Stimulated activated CD4-positive, alpha-beta T cell treated with anti-CD3 and anti-CD28 coated beads, Interleukin-1b, Interleukin-23, amount 100 ng/mL, for 24 hours (primary cell): ENCODE measurements at regions not wholly inside any gene's neighbourhood (a gene's known extent, or its start where the extent isn't known, plus 50 kb on each side); places are given as distances from the start of the nearest gene placed in this dataset.

Experiments
- DNase-seq, 4 experiments: peaks; one replicate each; pipeline ENCODE4 v3.0.0-alpha.2; 2020; ENCODE audit warnings: low read depth in 4 of 4, low spot score in 1 of 4

GRCh38 chr4:138964716-138965426 is 50.7 kb upstream of the NOCT start:
- DNase-seq: no peak

GRCh38 chr4:138963412-138963811 is 52.2 kb upstream of the NOCT start:
- DNase-seq: no peak

DNA sequence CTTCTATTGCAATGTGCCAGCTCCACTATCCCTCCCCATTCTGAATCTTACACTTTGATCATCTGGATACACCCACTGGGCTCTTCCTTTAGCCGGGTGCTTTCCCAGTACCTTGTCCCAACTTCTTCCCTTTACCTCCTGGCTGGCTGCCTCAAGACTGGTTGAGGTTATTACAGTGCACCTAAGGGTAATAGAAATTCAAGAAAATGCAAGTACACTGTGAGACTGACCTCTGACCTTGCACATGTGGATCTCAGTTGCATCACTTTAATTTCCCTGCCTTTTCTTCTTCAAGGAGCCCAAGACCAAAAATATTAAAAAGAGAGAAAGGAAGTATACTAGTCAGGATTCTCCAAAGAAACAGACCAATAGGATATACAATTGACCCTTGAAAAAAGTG is 53.9 kb upstream of the NOCT start:
- no peak for DNase-seq

DNA sequence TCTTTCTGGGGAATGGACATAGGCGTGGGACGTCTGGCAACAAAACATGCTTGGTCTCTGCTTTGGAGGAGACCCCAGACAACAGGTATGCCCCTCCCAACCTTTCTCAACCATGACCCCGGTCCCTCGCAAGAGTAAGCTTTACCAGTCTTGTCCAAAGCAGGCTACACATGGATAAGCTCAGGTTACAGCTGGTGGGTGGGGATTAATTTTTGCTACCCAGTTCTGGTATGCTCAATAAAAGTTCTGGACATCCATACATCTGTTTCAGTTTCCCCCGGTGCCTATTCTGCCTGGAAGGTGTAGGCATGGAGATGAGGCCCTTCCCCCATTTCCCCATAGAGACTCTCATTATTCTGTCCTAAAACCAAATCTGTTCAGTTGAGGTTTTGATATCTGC is 54.5 kb upstream of the NOCT start:
- no peak for DNase-seq

DNA sequence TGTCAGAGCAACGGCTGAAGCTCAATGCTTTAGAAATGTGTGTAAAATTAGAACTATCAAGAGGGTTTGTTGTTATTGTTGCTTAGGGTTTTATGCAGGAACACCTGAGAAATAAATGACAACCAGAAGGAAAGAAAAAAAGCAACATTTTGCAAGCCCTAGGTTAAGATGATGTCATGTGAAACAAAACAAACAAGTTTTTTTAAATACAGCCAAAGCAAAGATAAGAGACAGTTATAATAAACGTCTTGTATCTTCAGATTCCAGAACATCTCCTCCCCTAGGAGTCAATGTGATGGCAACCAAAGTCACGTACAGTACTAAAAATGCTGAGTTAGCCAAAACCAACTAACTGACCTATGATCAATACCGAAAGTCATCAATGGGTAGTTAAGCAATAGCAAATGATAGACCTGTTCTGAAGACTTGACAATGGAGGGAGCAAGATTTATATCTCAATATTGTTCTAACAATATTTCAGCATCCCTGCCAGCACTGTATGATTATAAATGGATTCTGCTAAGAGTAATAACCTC is 55.3 kb upstream of the NOCT start:
- no peak for DNase-seq

GRCh38 chr4:138959097-138959815 is 56.3 kb upstream of the NOCT start:
- no peak for DNase-seq

DNA sequence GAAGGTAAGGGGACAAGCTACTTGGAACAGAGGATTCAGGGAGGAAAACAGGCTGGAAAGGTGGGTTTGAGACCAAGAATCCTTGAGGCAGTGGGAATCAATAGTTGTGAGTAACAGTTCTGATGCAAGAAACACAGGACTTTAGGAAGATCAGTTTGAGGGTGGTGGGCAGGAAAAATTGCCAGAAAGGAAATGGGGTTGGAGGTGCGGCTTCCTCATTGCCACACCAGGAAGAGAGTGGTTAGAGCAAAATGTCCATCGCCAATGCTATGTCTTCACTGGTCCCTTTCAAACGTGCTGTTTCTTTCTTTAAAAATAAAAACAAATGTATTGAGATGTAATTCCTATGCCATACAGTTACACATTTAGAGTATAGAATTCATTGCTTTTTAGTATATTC is 57.1 kb upstream of the NOCT start:
- DNase-seq: no peak

DNA sequence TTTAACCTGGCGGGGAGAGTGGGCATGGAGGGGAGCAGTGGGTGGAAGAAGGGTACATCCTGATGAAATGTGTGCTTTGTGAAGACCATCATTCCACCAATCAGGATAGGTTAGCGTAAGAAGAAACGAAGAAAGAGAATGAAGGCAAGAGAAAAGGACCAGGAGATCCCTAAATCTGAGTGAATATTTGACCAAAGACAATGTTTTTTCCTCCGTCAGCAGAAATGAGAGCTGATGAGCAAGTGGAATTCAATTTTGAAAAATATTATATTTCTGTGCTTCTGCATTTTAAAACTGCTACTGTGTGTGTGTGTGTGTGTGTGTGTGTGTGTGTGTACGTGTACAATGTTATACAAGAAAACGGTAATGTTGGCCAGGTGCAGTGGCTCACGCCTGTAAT is 58.3 kb upstream of the NOCT start:
- no peak for DNase-seq

GRCh38 chr4:138954428-138954827 is 61.2 kb upstream of the NOCT start:
- DNase-seq: no peak

DNA sequence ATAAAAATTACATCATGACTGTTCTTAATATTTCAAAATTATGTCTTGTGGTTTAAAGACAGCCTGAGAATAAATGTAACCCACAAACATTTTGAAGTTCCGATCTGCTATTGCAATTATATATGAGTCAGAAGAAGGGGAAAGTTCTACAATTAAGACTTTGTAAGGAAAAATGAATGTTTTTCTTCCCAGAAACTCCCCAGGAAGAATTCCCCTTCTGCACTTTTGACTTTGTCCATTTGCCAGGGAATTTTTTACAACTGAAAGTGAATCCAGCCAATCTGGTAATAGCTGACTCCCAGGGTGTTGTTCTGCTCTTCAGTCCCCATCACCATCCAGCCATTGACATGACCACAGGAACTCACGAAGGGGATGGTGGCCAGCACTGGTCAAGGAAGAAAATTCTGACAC is 61.6 kb upstream of the NOCT start:
- no peak for DNase-seq

- peak in 3 of 4 experiments; percentile 3 to 7 (median 4) for DNase-seq
Observed at GRCh38 chr4:138952411-138952810, 63.2 kb upstream of the NOCT start.

DNA sequence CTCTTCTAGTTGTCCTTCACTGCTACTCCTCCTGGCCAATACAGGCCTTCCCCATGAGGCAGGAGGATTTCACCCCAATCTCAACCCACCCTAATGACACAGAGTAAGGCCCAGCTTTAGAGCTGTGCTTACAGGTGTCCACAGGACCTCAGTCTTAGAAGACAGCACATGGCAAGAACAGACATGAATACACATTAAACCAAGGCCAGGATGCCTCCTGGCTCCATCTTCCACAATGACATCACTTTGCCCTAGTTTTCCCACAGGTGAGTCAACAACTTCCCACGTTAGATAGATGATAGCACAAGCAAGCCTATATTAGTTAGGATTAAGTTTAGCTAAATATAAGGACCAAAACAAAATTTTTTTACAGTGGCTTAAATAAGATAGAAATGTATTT is 63.8 kb upstream of the NOCT start:
- no peak for DNase-seq

DNA sequence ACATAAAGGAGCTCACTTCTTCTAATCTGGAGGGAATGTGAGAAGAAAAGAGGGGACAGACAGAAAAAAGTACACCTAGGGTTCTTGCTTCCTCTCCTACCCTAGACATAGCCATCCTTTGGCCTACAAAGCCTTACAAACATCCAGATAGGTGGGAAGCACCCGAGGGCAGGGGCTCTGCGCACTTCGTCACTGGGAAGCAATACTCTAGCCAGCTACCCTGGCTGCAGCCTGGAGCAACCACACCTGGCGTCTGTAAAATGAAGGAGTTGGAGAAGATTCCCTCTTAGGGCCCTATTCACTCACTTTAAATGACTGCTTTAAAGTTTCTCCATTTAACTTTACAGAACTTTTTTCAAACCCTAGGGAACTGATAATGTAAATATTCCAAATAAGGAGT is 65.7 kb upstream of the NOCT start:
- no peak for DNase-seq

DNA sequence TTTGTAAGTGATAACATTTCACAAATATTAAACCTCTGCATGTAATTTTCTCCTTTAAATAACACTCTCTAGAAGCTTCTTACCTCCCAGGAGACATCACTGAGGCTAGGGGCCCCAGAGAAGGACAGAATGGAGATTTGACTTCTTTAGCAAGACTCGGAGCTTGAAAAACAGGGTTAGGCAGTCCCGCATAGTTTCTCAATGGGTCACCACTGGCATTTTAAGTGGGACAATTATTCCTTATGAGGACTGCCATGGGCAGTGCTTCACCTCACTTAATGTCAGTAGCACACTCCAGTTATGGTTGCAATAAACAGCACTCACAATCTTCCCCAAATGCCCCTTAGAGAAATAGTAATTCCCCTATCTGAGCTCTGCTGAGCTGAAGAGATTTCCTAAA is 66.7 kb upstream of the NOCT start:
- no peak for DNase-seq

DNA sequence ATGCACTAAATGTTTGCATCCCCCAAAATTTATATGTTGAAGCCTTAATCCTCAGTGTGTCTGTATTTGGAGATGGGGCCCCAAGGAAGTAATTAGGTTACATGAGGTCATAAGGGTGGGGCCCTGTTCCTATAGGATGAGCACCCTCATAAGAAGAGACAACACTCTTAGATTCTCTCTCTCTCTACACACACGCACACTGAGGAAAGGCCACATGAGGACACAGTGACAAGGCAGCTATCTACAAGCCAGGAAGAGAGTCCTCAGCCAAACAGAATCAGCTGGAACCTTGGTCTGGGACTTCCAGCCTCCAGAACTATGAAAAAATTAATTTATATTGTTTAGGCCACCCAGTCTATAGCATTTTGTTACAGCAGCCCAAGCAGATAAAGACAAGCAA is 69.3 kb upstream of the NOCT start:
- no peak for DNase-seq

DNA sequence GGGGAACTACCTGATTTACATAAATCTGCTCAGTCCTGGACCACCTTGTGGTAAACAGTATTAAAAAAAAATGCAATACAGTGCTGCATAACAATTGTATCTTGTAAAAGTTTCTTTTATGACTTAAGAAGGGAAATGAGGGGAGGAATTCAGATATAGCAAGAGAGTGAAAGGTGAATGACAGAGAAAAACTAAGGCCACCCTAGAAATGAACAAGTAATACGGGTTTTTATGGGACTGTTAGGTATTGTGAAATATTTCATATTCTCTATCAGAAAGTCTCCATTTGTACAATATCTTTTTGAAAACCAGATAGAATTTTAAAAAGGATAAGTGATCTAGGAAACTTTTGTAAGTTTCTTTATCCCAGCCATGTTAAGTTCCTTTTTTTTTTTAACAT is 69.7 kb upstream of the NOCT start:
- no peak for DNase-seq

DNA sequence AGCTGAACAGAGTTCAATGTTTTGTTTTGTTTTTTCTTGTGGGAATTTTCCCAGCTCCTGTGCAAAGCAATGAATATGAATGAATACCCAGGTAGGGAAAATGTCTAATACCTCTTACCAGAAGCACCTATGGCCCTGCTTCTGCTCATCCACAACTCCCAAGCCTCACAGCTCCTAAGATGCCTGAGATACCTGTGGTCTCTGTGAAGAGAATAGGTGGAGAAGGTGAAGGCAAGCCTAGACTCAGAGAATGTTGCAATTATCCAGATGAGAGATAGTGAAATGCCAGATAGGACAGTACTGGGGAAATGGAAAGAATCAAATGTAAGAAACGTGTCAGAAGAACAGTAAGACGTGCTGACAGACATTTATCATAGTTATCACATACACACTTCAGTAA is 70.2 kb upstream of the NOCT start:
- DNase-seq: no peak

- no peak for DNase-seq
Observed at GRCh38 chr4:138943893-138944292, 71.7 kb upstream of the NOCT start.

DNA sequence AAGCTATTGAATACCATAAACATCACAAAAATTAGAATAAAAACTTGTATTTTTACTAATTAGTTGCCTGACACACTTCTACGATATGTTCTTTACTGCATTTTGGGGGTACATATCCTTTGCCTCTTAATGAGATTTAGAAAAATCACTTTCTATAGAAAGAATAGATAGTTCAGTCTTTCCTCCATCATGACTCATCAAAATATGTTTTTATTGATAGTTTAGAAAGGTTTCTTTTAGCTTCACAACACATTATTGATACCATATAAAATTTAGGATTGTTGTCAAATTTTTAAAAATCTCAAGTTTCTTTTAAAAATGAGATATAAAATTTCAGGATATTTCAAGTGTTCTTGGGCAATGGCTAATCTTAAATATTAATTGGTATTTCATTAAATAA is 74.5 kb upstream of the NOCT start:
- DNase-seq: no peak

DNA sequence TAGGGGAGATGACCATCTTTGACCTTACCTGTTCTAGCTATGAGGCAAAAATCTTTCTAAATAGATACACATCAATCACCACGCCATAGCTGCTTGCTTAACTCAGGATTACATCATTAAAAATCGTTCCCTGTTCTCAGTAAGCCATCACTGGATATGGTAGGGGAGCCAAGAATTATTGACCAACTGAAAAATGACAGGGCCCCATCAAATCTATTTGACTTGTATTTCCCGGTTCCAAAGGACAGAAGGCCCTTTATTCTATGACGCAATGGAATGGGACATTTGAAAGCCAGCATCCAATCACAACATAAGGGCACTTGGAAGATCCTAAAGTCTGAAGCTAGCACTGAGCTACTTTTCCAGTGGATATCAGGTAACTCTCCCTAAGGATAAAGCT is 75.6 kb upstream of the NOCT start:
- no peak for DNase-seq

GRCh38 chr4:138938366-138938690 is 77.3 kb upstream of the NOCT start:
- no peak for DNase-seq

- no peak for DNase-seq
Observed at GRCh38 chr4:138935135-138935807, 80.3 kb upstream of the NOCT start.
